IMR-90 (cell line): ENCODE measurements at regions not wholly inside any gene's neighbourhood (a gene's known extent, or its start where the extent isn't known, plus 50 kb on each side); places are given as distances from the start of the nearest gene placed in this dataset.

Source experiments
- ATAC-seq: fragments of 200-7000 bp; cut with Tn5 transposase; 2 replicates; pipeline ENCODE4 v1.9.1; 2020; ENCODE audit warnings: low read depth, mild to moderate bottlenecking, moderate library complexity
- BruUV-seq: library from RNA; stranded (reverse); fragments of 400-500 nt; replicated peaks from 2 replicates; lab custom pipeline; 2021; lab: Mats Ljungman, UMichigan
- CTCF ChIA-PET: fragments of 300-600 bp; formaldehyde crosslinking; extraction: SDS; loops from one replicate; lab custom pipeline; 2021; ENCODE audit warnings: antibody characterized with exemption; lab: Yijun Ruan, JAX
- POLR2A ChIA-PET: fragments of 300-600 bp; sonication (Branson Sonifier 250); formaldehyde crosslinking; loops from one replicate; lab custom pipeline; 2022; ENCODE audit warnings: antibody characterized with exemption; ENCODE audit not compliant: unreplicated experiment; lab: Charles Lee
- DNase-seq: peaks from one replicate; pipeline ENCODE4 v3.0.0; 2013
- H2AFZ ChIP-seq: replicated peaks from 2 replicates; pipeline ENCODE3; 2013; ENCODE audit warnings: low read length, mild to moderate bottlenecking; ENCODE audit not compliant: poor library complexity
- H2AK5ac ChIP-seq: 2 replicates; pipeline ENCODE4 v1.6.1; 2013; ENCODE audit warnings: low read depth, low read length, inconsistent platforms
- H2AK9ac ChIP-seq: replicated peaks from 2 replicates; pipeline ENCODE3; 2013; ENCODE audit warnings: mild to moderate bottlenecking, low read depth, low read length, moderate library complexity; ENCODE audit not compliant: poor library complexity
- H2BK120ac ChIP-seq: 2 replicates; pipeline ENCODE4 v1.6.1; 2013; ENCODE audit warnings: low read depth, low read length, inconsistent platforms
- H2BK15ac ChIP-seq: 3 replicates; pipeline ENCODE4 v1.6.1; 2013; ENCODE audit warnings: low read depth, low read length, inconsistent platforms
- H2BK20ac ChIP-seq: 2 replicates; pipeline ENCODE4 v1.6.1; 2013; ENCODE audit warnings: low read depth, mild to moderate bottlenecking, inconsistent platforms, low read length, moderate library complexity
- H2BK5ac ChIP-seq: 2 replicates; pipeline ENCODE4 v1.6.1; 2013; ENCODE audit warnings: mild to moderate bottlenecking, low read depth, low read length, inconsistent platforms; ENCODE audit not compliant: poor library complexity, severe bottlenecking
- H3K14ac ChIP-seq: replicated peaks from 2 replicates; pipeline ENCODE4 v1.6.1; 2013; ENCODE audit warnings: low read depth, low read length, inconsistent platforms
- H3K18ac ChIP-seq: 2 replicates; pipeline ENCODE4 v1.6.1; 2013; ENCODE audit warnings: low read depth, low read length, control low read depth
- H3K23ac ChIP-seq: 2 replicates; pipeline ENCODE4 v1.6.1; 2013; ENCODE audit warnings: low read depth, low read length, inconsistent platforms
- H3K27ac ChIP-seq: 2 replicates; pipeline ENCODE4 v1.5.1; 2013; ENCODE audit warnings: mild to moderate bottlenecking, control low read depth, low read length; ENCODE audit not compliant: insufficient read depth
- H3K27me3 ChIP-seq: 2 replicates; pipeline ENCODE4 v1.6.1; 2013; ENCODE audit warnings: low read length; ENCODE audit not compliant: control insufficient read depth, insufficient read depth
- H3K36me3 ChIP-seq: 2 replicates; pipeline ENCODE4 v1.6.1; 2013; ENCODE audit warnings: low read length, mixed read lengths; ENCODE audit not compliant: control insufficient read depth, insufficient read depth
- H3K4ac ChIP-seq: 2 replicates; pipeline ENCODE4 v1.6.1; 2013; ENCODE audit warnings: low read depth, low read length, inconsistent platforms
- H3K4me1 ChIP-seq: 2 replicates; pipeline ENCODE4 v1.6.1; 2013; ENCODE audit warnings: low read length, mixed read lengths; ENCODE audit not compliant: control insufficient read depth, insufficient read depth
- H3K4me2 ChIP-seq: 2 replicates; pipeline ENCODE4 v1.6.1; 2013; ENCODE audit warnings: low read depth, mild to moderate bottlenecking, control low read depth, low read length, moderate library complexity
- H3K4me3 ChIP-seq: 2 replicates; pipeline ENCODE4 v1.5.1; 2013; ENCODE audit warnings: low read depth, mild to moderate bottlenecking, control low read depth, low read length, moderate library complexity; ENCODE audit not compliant: insufficient read depth
- H3K56ac ChIP-seq: 2 replicates; pipeline ENCODE4 v1.6.1; 2013; ENCODE audit warnings: low read length, inconsistent platforms; ENCODE audit not compliant: insufficient read depth; ENCODE audit errors: extremely low read depth
- H3K79me1 ChIP-seq, 2 experiments: 2 replicates each; pipeline ENCODE4 v1.6.1; 2013; ENCODE audit warnings: low read length in 2 of 2, inconsistent platforms in 1 of 2, low read depth in 1 of 2
- H3K9ac ChIP-seq: 2 replicates; pipeline ENCODE4 v1.6.1; 2013; ENCODE audit warnings: low read depth, low read length, control low read depth
- H3K9me1 ChIP-seq: 2 replicates; pipeline ENCODE4 v1.6.1; 2013; ENCODE audit warnings: low read length, inconsistent platforms; ENCODE audit not compliant: insufficient read depth
- H3K9me3 ChIP-seq: 2 replicates; pipeline ENCODE4 v1.6.1; 2013; ENCODE audit warnings: low read length; ENCODE audit not compliant: control insufficient read depth, insufficient read depth
- H4K20me1 ChIP-seq: 2 replicates; pipeline ENCODE4 v1.6.1; 2013; ENCODE audit warnings: low read length, inconsistent platforms; ENCODE audit not compliant: insufficient read depth
- H4K5ac ChIP-seq: 2 replicates; pipeline ENCODE4 v1.6.1; 2013; ENCODE audit warnings: mild to moderate bottlenecking, low read depth, low read length, control low read depth
- H4K8ac ChIP-seq, 2 experiments: 2 replicates each; pipeline ENCODE4 v1.6.1; 2013; ENCODE audit warnings: low read depth in 2 of 2, low read length in 2 of 2, control low read depth in 1 of 2, inconsistent platforms in 1 of 2
- H4K91ac ChIP-seq: 2 replicates; pipeline ENCODE4 v1.6.1; 2013; ENCODE audit warnings: low read depth, low read length, inconsistent platforms; ENCODE audit not compliant: insufficient read depth
- CHD1 ChIP-seq: IDR thresholded peaks from 2 replicates; pipeline ENCODE4 v1.6.1; 2012; ENCODE audit warnings: low read depth, low read length, improper control_type of control experiment
- CTCF ChIP-seq: conservative IDR thresholded peaks from 2 replicates; pipeline ENCODE4 v1.5.1; 2012; ENCODE audit warnings: mild to moderate bottlenecking, low read depth, low read length, improper control_type of control experiment
- MAFK ChIP-seq: IDR thresholded peaks from 2 replicates; pipeline ENCODE4 v1.6.1; 2012; ENCODE audit warnings: low read depth, low read length, improper control_type of control experiment
- MAZ ChIP-seq: IDR thresholded peaks from 2 replicates; pipeline ENCODE4 v1.6.1; 2012; ENCODE audit warnings: low read depth, mild to moderate bottlenecking, low read length, improper control_type of control experiment, moderate library complexity, borderline replicate concordance
- MXI1 ChIP-seq: IDR thresholded peaks from 2 replicates; pipeline ENCODE4 v1.6.1; 2012; ENCODE audit warnings: low read depth, mild to moderate bottlenecking, low read length, moderate library complexity, borderline replicate concordance
- NFE2L2 ChIP-seq: fragments of 150-350 bp; IDR thresholded peaks from 2 replicates; pipeline ENCODE4 v1.6.1; 2016; ENCODE audit warnings: low read depth, mild to moderate bottlenecking, low read length
- RAD21 ChIP-seq: IDR thresholded peaks from 2 replicates; pipeline ENCODE4 v1.6.1; 2012; ENCODE audit warnings: low read length, improper control_type of control experiment
- RCOR1 ChIP-seq: IDR thresholded peaks from 2 replicates; pipeline ENCODE4 v1.6.1; 2012; ENCODE audit warnings: mild to moderate bottlenecking, low read length, improper control_type of control experiment; ENCODE audit not compliant: insufficient replicate concordance
- RFX5 ChIP-seq: IDR thresholded peaks from 2 replicates; pipeline ENCODE4 v1.8.0; 2012; ENCODE audit warnings: low read depth, mild to moderate bottlenecking, low read length, moderate library complexity
- USF2 ChIP-seq: fragments of 150-350 bp; IDR thresholded peaks from 2 replicates; pipeline ENCODE4 v1.6.1; 2017; ENCODE audit warnings: mild to moderate bottlenecking, antibody characterized with exemption, low read length, low read depth
- WGBS, 2 experiments: methylation state at CpG; one replicate each; pipeline versions ENCODE4 v1.1.5 to v1.1.7; 2013; ENCODE audit warnings: missing lambda C conversion rate in 2 of 2; ENCODE audit not compliant: insufficient read length in 1 of 2; ENCODE audit errors: extremely low coverage in 2 of 2; 5-methylcytosine and 5-hydroxymethylcytosine counted together
- dilution Hi-C: fragments of 300-500 bp; cut with HindIII; formaldehyde crosslinking; loops from one replicate; pipeline ENCODE4 v1.14.3; 2018; ENCODE audit warnings: low sequenced_read_pairs; ENCODE audit not compliant: unreplicated experiment
- in situ Hi-C: fragments of 300-500 bp; cut with MboI; formaldehyde crosslinking; loops from 3 replicates; pipeline ENCODE4 v1.14.3; 2019; ENCODE audit warnings: low sequenced_read_pairs, inconsistent platforms, mixed read lengths
- intact Hi-C: fragments of 100-400 bp; cut with micrococcal nuclease; formaldehyde crosslinking; loops from 2 replicates; pipeline ENCODE4 v1.10.0; 2022

- Histone ChIP-seq H3K4me2 (no peak overlapping the region), H3K79me1 (no peaks in the 10 kb centered on the region), H4K20me1 (no peaks in the 10 kb centered on the region), H3K27ac (no peak overlapping the region), H3K23ac (no peak overlapping the region), H2AFZ (no peak overlapping the region), H3K4me3 (no peak overlapping the region), H3K56ac (no peak overlapping the region), H3K4me1 (no peaks in the 10 kb centered on the region), H3K14ac (no peak overlapping the region), H2BK120ac (no peak overlapping the region), H3K27me3 (peaks cover 30% of the 10 kb centered on the region), H2BK15ac (no peak overlapping the region), H2AK5ac (no peak overlapping the region), H2BK20ac (no peak overlapping the region), H4K8ac (no peak overlapping the region), H4K5ac (no peak overlapping the region), H3K36me3 (no peaks in the 10 kb centered on the region), H2BK5ac (no peak overlapping the region), H3K18ac (no peak overlapping the region), H3K9me3 (no peaks in the 10 kb centered on the region), H2AK9ac (no peak overlapping the region), H3K4ac (no peak overlapping the region), H3K9me1 (no peaks in the 10 kb centered on the region), H3K9ac (no peak overlapping the region), H4K91ac (no peak overlapping the region)
- ChIA-PET POLR2A (no interaction called here), CTCF (interaction anchor here (0.7 kb wide), 1 partner anchor 201 kb away, joined by 5 read pairs; no protein-coding TSS in a partner anchor)
- ATAC-seq (no peak), DNase-seq (no peak)
- dilution Hi-C loops: no loop called here
- in situ Hi-C loops: no loop called here
- no TSS peak for BruUV-seq
- WGBS, 2 experiments: 60% methylated on average over 1 of the region's 2 CpGs; no CpG with 5 or more reads in 1 of the 2 experiments
- intact Hi-C loops: no loop called here
- TF ChIP-seq CTCF: no peak
- no peak for TF ChIP-seq CHD1
- TF ChIP-seq RFX5: no peak
- TF ChIP-seq RAD21: no peak
- no peak for TF ChIP-seq NFE2L2
- TF ChIP-seq USF2: no peak
- no peak for TF ChIP-seq MAZ
- TF ChIP-seq MAFK: no peak
- TF ChIP-seq RCOR1: no peak
- no peak for TF ChIP-seq MXI1
Observed at GRCh38 chr1:229153955-229154548, 116.9 kb upstream of the RAB4A start.
